ENCODE measurements at regions not wholly inside any gene's neighbourhood (a gene's known extent, or its start where the extent isn't known, plus 50 kb on each side); places are given as distances from the start of the nearest gene placed in this dataset.
A peak's percentile ranks its signal among the peaks of the same experiment; 100 is the strongest.

- TF ChIP-seq PPARD (CRISPR knock-in tag; IDR thresholded peaks at IDR 0.05) (no peak), PKNOX1 (IDR thresholded peaks at IDR 0.05) (peak; percentile 45; the same call in 1 of the 2 replicates), ZNF830 (CRISPR knock-in tag; IDR thresholded peaks at IDR 0.05) (no peak), BRF1 (IDR thresholded peaks at IDR 0.05; ENCODE audit: borderline replicate concordance, extremely low read depth, insufficient read length) (no peak), MEIS2 (IDR thresholded peaks at IDR 0.05; ENCODE audit: partially characterized antibody) (peak; percentile 23), DNMT1 (IDR thresholded peaks at IDR 0.05) (no peak), RFX1 (IDR thresholded peaks at IDR 0.05) (no peak), CREM (IDR thresholded peaks at IDR 0.05; ENCODE audit: low read depth) (no peak), FOSL1 (tag; conservative IDR thresholded peaks at IDR 0.05) (peak; percentile 64), MAFK (IDR thresholded peaks at IDR 0.05; ENCODE audit: low read length) (peak; percentile 99), ZNF184 (CRISPR knock-in tag; IDR thresholded peaks at IDR 0.05) (no peak), ZFP36 (IDR thresholded peaks at IDR 0.05; ENCODE audit: low read depth, low read length, partially characterized antibody) (peak; percentile 29)
- TF ChIP-seq, protein P1, sequence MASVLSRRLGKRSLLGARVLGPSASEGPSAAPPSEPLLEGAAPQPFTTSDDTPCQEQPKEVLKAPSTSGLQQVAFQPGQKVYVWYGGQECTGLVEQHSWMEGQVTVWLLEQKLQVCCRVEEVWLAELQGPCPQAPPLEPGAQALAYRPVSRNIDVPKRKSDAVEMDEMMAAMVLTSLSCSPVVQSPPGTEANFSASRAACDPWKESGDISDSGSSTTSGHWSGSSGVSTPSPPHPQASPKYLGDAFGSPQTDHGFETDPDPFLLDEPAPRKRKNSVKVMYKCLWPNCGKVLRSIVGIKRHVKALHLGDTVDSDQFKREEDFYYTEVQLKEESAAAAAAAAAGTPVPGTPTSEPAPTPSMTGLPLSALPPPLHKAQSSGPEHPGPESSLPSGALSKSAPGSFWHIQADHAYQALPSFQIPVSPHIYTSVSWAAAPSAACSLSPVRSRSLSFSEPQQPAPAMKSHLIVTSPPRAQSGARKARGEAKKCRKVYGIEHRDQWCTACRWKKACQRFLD (CRISPR knock-in tag; IDR thresholded peaks at IDR 0.05), result 0 out of 2 replicates have a peak, but pooled peaks have one; percentile 29
- TF ChIP-seq, protein P2, sequence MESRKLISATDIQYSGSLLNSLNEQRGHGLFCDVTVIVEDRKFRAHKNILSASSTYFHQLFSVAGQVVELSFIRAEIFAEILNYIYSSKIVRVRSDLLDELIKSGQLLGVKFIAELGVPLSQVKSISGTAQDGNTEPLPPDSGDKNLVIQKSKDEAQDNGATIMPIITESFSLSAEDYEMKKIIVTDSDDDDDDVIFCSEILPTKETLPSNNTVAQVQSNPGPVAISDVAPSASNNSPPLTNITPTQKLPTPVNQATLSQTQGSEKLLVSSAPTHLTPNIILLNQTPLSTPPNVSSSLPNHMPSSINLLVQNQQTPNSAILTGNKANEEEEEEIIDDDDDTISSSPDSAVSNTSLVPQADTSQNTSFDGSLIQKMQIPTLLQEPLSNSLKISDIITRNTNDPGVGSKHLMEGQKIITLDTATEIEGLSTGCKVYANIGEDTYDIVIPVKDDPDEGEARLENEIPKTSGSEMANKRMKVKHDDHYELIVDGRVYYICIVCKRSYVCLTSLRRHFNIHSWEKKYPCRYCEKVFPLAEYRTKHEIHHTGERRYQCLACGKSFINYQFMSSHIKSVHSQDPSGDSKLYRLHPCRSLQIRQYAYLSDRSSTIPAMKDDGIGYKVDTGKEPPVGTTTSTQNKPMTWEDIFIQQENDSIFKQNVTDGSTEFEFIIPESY (CRISPR knock-in tag; IDR thresholded peaks at IDR 0.05), result no peak
- TF ChIP-seq, protein P3, sequence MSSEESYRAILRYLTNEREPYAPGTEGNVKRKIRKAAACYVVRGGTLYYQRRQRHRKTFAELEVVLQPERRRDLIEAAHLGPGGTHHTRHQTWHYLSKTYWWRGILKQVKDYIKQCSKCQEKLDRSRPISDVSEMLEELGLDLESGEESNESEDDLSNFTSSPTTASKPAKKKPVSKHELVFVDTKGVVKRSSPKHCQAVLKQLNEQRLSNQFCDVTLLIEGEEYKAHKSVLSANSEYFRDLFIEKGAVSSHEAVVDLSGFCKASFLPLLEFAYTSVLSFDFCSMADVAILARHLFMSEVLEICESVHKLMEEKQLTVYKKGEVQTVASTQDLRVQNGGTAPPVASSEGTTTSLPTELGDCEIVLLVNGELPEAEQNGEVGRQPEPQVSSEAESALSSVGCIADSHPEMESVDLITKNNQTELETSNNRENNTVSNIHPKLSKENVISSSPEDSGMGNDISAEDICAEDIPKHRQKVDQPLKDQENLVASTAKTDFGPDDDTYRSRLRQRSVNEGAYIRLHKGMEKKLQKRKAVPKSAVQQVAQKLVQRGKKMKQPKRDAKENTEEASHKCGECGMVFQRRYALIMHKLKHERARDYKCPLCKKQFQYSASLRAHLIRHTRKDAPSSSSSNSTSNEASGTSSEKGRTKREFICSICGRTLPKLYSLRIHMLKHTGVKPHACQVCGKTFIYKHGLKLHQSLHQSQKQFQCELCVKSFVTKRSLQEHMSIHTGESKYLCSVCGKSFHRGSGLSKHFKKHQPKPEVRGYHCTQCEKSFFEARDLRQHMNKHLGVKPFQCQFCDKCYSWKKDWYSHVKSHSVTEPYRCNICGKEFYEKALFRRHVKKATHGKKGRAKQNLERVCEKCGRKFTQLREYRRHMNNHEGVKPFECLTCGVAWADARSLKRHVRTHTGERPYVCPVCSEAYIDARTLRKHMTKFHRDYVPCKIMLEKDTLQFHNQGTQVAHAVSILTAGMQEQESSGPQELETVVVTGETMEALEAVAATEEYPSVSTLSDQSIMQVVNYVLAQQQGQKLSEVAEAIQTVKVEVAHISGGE (CRISPR knock-in tag; IDR thresholded peaks at IDR 0.05), result peak in 1 of 3 experiments; percentile 80; a peak in 2 of 6 replicates
Measured at GRCh38 chr3:46110701-46111493, 83.6 kb upstream of the XCR1 start (continued).
